Psoas muscle (tissue), 7 donors: ENCODE measurements at regions not wholly inside any gene's neighbourhood (a gene's known extent, or its start where the extent isn't known, plus 50 kb on each side); places are given as distances from the start of the nearest gene placed in this dataset.

Experiments used
- ATAC-seq, 4 donors: fragments of 200-7000 bp; cut with Tn5 transposase; one replicate each; pipeline ENCODE4 v1.9.1; 2020; ENCODE audit warnings: moderate library complexity in 3 of 4, mild to moderate bottlenecking in 2 of 4
- DNase-seq, 2 donors: peaks; one replicate each; pipeline ENCODE4 v3.0.0-alpha.2; 2020
- H3K27ac ChIP-seq: fragments of 200-600 bp; one replicate; pipeline ENCODE4 v1.8.0; 2022
- H3K27me3 ChIP-seq, 3 donors: fragments of 200-600 bp in 1 of 3; one replicate each; pipeline versions ENCODE4 v1.6.1 to v1.8.0; 2013 to 2022; ENCODE audit warnings: low read length in 2 of 3, mild to moderate bottlenecking in 2 of 3, moderate library complexity in 1 of 3; ENCODE audit not compliant: insufficient read depth in 3 of 3
- H3K36me3 ChIP-seq, 2 donors: fragments of 200-600 bp in 1 of 2; one replicate each; pipeline versions ENCODE4 v1.6.1 to v1.8.0; 2013 to 2022; ENCODE audit warnings: low read depth in 1 of 2, mild to moderate bottlenecking in 1 of 2, moderate library complexity in 1 of 2; ENCODE audit not compliant: insufficient read depth in 1 of 2
- H3K4me1 ChIP-seq: fragments of 200-600 bp; one replicate; pipeline ENCODE4 v1.8.0; 2022
- H3K4me3 ChIP-seq: fragments of 200-600 bp; one replicate; pipeline ENCODE4 v1.8.0; 2022; ENCODE audit warnings: mild to moderate bottlenecking
- H3K9me3 ChIP-seq: fragments of 200-600 bp; one replicate; pipeline ENCODE4 v1.8.0; 2022
- WGBS, 3 donors: extraction: QIAGEN DNeasy Blood & Tissue Kit; methylation state at CpG; one replicate each; pipeline versions ENCODE4 v1.1.6 to v1.1.7; 2013; 5-methylcytosine and 5-hydroxymethylcytosine counted together
- intact Hi-C, 2 donors: fragments of 100-400 bp; cut with DNase I; formaldehyde crosslinking; loops; one replicate each; pipeline versions ENCODE4 v1.11.0 to v1.14.2; 2022
- TF ChIP-seq, protein P1 (sequence below): fragments of 200-600 bp; IDR thresholded peaks from one replicate; pipeline ENCODE4 v1.8.0; 2022; ENCODE audit warnings: antibody characterized with exemption
- donor health status: healthy with polysubstance abuse.
- donor health status: DM: no; HTN: no; CAD: no; lungs with moderate emphysema.
- donor health status: Bipolar disorder and iron deficiency.
- donor health status: healthy.
- donor health status: DM: yes; HTN: yes; CAD: no.
- donor health status: DM: no; HTN: no; CAD: no.
- donor health status: DM: yes; HTN: yes; CAD: no.

DNA sequence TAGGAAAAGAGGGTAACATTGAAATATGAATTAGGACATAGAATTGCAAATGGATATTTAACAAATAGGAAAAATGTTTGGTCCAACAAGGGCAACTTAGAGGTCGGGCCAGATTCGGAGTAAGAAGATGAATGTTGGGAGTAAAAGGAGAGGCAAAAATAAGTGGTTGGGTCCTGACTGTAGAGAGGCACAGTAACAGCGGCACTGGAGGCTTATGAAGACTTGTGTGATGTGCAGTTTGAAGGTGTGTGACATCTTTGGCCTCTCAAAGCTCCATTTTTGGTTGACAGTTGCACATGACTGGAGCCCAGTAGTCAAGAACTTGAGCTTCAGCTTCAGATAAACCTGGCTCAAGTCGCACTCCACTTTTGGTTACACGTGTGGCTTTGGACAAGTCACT, 109.9 kb upstream of the PAXBP1 start:
- ATAC-seq: no peak
- intact Hi-C loops: no loop called here
- H3K4me3 ChIP-seq: no peak overlapping the region
- no peaks in the 10 kb centered on the region for H3K27me3 ChIP-seq
- 84 to 87% (median 87%) methylated on average over 5 of the region's 5 CpGs for WGBS, 3 donors
- no peaks in the 10 kb centered on the region for H3K9me3 ChIP-seq
- TF ChIP-seq, protein P1, sequence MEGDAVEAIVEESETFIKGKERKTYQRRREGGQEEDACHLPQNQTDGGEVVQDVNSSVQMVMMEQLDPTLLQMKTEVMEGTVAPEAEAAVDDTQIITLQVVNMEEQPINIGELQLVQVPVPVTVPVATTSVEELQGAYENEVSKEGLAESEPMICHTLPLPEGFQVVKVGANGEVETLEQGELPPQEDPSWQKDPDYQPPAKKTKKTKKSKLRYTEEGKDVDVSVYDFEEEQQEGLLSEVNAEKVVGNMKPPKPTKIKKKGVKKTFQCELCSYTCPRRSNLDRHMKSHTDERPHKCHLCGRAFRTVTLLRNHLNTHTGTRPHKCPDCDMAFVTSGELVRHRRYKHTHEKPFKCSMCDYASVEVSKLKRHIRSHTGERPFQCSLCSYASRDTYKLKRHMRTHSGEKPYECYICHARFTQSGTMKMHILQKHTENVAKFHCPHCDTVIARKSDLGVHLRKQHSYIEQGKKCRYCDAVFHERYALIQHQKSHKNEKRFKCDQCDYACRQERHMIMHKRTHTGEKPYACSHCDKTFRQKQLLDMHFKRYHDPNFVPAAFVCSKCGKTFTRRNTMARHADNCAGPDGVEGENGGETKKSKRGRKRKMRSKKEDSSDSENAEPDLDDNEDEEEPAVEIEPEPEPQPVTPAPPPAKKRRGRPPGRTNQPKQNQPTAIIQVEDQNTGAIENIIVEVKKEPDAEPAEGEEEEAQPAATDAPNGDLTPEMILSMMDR: no peak
- no peaks in the 10 kb centered on the region for H3K4me1 ChIP-seq
- no peak for DNase-seq
- no peaks in the 10 kb centered on the region for H3K36me3 ChIP-seq
- no peak overlapping the region for H3K27ac ChIP-seq

DNA sequence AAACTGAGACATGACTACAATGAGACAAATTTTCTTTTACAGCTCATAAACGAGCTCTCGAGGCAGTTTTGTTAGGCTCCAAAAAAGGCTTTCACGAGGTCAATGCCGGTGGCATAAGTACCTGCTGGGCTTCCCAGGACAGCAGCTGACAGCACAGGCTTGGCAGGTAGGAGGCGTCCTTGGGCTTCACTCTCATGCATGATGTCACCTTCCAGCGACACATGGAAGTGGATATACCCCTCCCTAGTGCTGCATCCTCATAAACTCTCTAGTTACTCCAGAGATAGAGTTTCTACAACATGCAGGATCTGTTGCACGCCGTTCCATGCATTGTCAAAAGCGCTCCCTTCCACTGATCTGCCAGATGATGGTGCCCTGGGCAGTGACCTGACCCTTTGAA, 112.5 kb upstream of the PAXBP1 start:
- no peak for DNase-seq
- Histone ChIP-seq H3K36me3 (no peaks in the 10 kb centered on the region), H3K4me1 (no peaks in the 10 kb centered on the region), H3K27ac (no peak overlapping the region), H3K27me3 (no peaks in the 10 kb centered on the region), H3K9me3 (no peaks in the 10 kb centered on the region), H3K4me3 (no peak overlapping the region)
- intact Hi-C loops: no loop called here
- TF ChIP-seq, protein P1: no peak
- ATAC-seq: no peak
- 66 to 82% (median 72%) methylated on average over 9 of the region's 9 CpGs for WGBS, 3 donors

DNA sequence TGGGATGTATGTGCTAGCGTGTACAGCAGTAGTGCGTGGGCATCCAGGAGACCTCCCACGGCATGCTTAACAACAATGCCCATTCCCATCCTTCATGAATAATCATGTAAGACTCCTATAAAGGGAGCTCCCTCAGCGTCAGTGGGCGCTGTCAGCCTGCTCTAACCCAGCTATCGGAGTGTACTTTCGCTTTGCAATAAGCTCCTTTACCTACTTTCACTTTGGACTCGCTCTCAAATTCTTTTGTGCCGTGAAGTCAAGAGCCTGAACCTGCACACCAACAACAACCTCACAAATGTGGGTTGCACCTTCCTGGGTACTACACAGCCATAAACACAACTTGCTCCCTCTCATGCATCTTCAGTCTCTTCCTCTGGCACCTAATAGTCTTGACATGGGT, 114.8 kb upstream of the PAXBP1 start:
- intact Hi-C loops: no loop called here
- DNase-seq: no peak
- Histone ChIP-seq H3K27me3 (peaks cover 0 to 5% (median 0%) of the 10 kb centered on the region in 3 donors), H3K27ac (no peak overlapping the region), H3K9me3 (no peaks in the 10 kb centered on the region), H3K4me1 (no peaks in the 10 kb centered on the region), H3K36me3 (no peaks in the 10 kb centered on the region), H3K4me3 (no peak overlapping the region)
- TF ChIP-seq, protein P1: no peak
- 82 to 88% (median 88%) methylated on average over 9 of the region's 9 CpGs for WGBS, 3 donors
- no peak for ATAC-seq

DNA sequence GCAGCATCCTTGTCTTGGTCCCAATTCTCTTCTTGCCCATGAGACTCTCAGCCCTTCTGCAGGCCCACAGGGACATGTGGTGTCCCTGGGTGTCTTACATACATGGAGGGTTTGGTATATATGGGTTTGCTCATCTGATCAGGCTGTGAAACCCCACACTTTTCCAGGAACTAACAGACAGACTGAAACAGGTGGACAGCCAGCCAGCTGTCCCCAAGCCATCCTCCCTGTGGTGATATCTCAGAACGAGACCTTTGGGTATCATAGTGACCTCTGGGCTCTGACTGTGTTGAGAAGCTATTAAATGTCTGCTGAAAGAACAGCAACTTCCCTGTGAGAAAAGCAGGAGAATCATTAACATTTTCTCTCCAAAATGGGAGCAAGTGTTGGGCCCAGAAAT, 115.5 kb upstream of the PAXBP1 start:
- Histone ChIP-seq H3K27ac (no peak overlapping the region), H3K4me1 (no peaks in the 10 kb centered on the region), H3K4me3 (no peak overlapping the region), H3K27me3 (peaks cover 0 to 5% (median 0%) of the 10 kb centered on the region in 3 donors), H3K9me3 (no peaks in the 10 kb centered on the region), H3K36me3 (no peaks in the 10 kb centered on the region)
- ATAC-seq (no peak), DNase-seq (no peak)
- intact Hi-C loops: no loop called here
- 10 to 17% (median 10%) methylated on average over 1 of the region's 1 CpG for WGBS, 3 donors
- TF ChIP-seq, protein P1: no peak

DNA sequence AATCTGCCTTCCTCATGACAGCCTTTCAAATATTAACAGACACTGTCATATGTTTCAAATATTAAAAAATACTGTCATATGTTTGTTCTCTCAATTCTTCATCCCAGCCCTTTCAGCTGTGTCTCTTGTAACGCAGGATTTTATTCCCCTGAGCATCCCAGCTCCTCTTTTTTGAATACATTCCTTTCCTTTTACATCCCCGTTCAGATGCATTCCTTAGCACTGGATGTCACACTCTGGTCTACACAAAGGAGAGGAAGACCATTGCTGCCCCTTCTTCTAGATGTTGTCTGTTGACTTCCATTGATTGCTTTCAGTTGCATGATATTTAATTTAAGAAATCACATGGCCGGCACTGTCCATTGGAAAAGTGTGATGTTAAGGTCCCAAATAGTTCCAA, 117.4 kb upstream of the PAXBP1 start:
- peaks cover 0 to 5% (median 0%) of the 10 kb centered on the region in 3 donors for H3K27me3 ChIP-seq
- intact Hi-C loops: no loop called here
- no peaks in the 10 kb centered on the region for H3K36me3 ChIP-seq
- TF ChIP-seq, protein P1: no peak
- H3K9me3 ChIP-seq: no peaks in the 10 kb centered on the region
- H3K4me3 ChIP-seq: no peak overlapping the region
- ATAC-seq: no peak
- no peak for DNase-seq
- H3K4me1 ChIP-seq: no peaks in the 10 kb centered on the region
- no peak overlapping the region for H3K27ac ChIP-seq
- WGBS, 3 donors: 51 to 58% (median 57%) methylated on average over 3 of the region's 3 CpGs
